ENCODE measurements at regions not wholly inside any gene's neighbourhood (a gene's known extent, or its start where the extent isn't known, plus 50 kb on each side); places are given as distances from the start of the nearest gene placed in this dataset.

GRCh38 chr1:37108596-37109188 lies 74.4 kb upstream of the GRIK3 start:
- TF ChIP-seq CTCF (IDR thresholded peaks at IDR 0.05) = no peak
- TF ChIP-seq EZH2 (IDR thresholded peaks at IDR 0.05; ENCODE audit: borderline replicate concordance, insufficient read depth, low read depth, low read length, poor library complexity, severe bottlenecking) = no peak
